GM23338 (cell line): ENCODE measurements at regions not wholly inside any gene's neighbourhood (a gene's known extent, or its start where the extent isn't known, plus 50 kb on each side); places are given as distances from the start of the nearest gene placed in this dataset.

Source experiments
- ATAC-seq: fragments of 200-7000 bp; cut with Tn5 transposase; 3 replicates; pipeline ENCODE4 v1.9.1; 2020
- DNase-seq: peaks from one replicate; pipeline ENCODE4 v3.0.0-alpha.2; 2015; ENCODE audit warnings: low spot score
- H2AFZ ChIP-seq: fragments of 200-600 bp; sonication (generic); 2 replicates; pipeline ENCODE4 v1.8.0; 2016; ENCODE audit warnings: antibody characterized with exemption, mild to moderate bottlenecking, moderate library complexity
- H3F3A ChIP-seq: fragments of 200-600 bp; sonication (generic); replicated peaks from 2 replicates; pipeline ENCODE4 v1.8.0; 2017; ENCODE audit warnings: antibody characterized with exemption, mixed run types, low read depth
- H3K27ac ChIP-seq: fragments of 200-600 bp; sonication (generic); 2 replicates; pipeline ENCODE4 v1.6.1; 2016; ENCODE audit warnings: low read depth
- H3K27me3 ChIP-seq: fragments of 200-600 bp; sonication (generic); 2 replicates; pipeline ENCODE4 v1.8.0; 2016; ENCODE audit warnings: mild to moderate bottlenecking, mixed run types, moderate library complexity; ENCODE audit not compliant: insufficient read depth
- H3K36me3 ChIP-seq: fragments of 200-600 bp; sonication (generic); 2 replicates; pipeline ENCODE4 v1.8.0; 2016; ENCODE audit warnings: mild to moderate bottlenecking; ENCODE audit not compliant: insufficient read depth
- H3K4me1 ChIP-seq: fragments of 200-600 bp; sonication (generic); 2 replicates; pipeline ENCODE4 v1.8.0; 2016; ENCODE audit warnings: mild to moderate bottlenecking, moderate library complexity; ENCODE audit not compliant: insufficient read depth
- H3K4me2 ChIP-seq: fragments of 200-600 bp; sonication (generic); 2 replicates; pipeline ENCODE4 v1.7.1; 2017; ENCODE audit warnings: mixed run types
- H3K4me3 ChIP-seq: fragments of 200-600 bp; sonication (generic); 2 replicates; pipeline ENCODE4 v1.6.1; 2016; ENCODE audit warnings: mixed run types
- H3K79me2 ChIP-seq: fragments of 200-600 bp; sonication (generic); replicated peaks from 2 replicates; pipeline ENCODE4 v1.8.0; 2017; ENCODE audit warnings: mild to moderate bottlenecking; ENCODE audit not compliant: insufficient read depth
- H3K9me2 ChIP-seq: fragments of 200-600 bp; sonication (generic); 2 replicates; pipeline ENCODE4 v1.8.0; 2017; ENCODE audit not compliant: insufficient read depth
- H4K20me1 ChIP-seq: fragments of 200-600 bp; sonication (generic); replicated peaks from 2 replicates; pipeline ENCODE4 v1.8.0; 2017; ENCODE audit warnings: mild to moderate bottlenecking; ENCODE audit not compliant: insufficient read depth
- H3K27ac Mint-ChIP-seq: 2 replicates; pipeline ENCODE4 v1.8.0; 2020; ENCODE audit warnings: inconsistent platforms, mild to moderate bottlenecking, moderate library complexity, mixed read lengths
- H3K27me3 Mint-ChIP-seq: 3 replicates; pipeline ENCODE4 v1.8.0; 2022; ENCODE audit warnings: low read depth, mild to moderate bottlenecking, moderate library complexity, mixed read lengths, inconsistent platforms; ENCODE audit not compliant: insufficient read depth, poor library complexity
- H3K36me3 Mint-ChIP-seq: 3 replicates; pipeline ENCODE4 v1.8.0; 2021; ENCODE audit warnings: low read depth, mild to moderate bottlenecking, inconsistent platforms, moderate library complexity, mixed read lengths
- H3K4me1 Mint-ChIP-seq: 3 replicates; pipeline ENCODE4 v1.8.0; 2020; ENCODE audit warnings: mild to moderate bottlenecking, inconsistent platforms, mixed read lengths
- H3K4me3 Mint-ChIP-seq: 3 replicates; pipeline ENCODE4 v1.8.0; 2021; ENCODE audit warnings: moderate library complexity, mild to moderate bottlenecking, inconsistent platforms, mixed read lengths
- H3K9me3 Mint-ChIP-seq: 3 replicates; pipeline ENCODE4 v1.8.0; 2020; ENCODE audit warnings: moderate library complexity, mild to moderate bottlenecking, inconsistent platforms, mixed read lengths
- EZH2 ChIP-seq: fragments of 200-600 bp; sonication (generic); IDR thresholded peaks from one replicate; pipeline ENCODE4 v1.8.0; 2017; ENCODE audit warnings: antibody characterized with exemption, mild to moderate bottlenecking, low read depth; ENCODE audit not compliant: unreplicated experiment
- EZH2phosphoT487 ChIP-seq: fragments of 200-600 bp; sonication (generic); IDR thresholded peaks from one replicate; pipeline ENCODE4 v1.8.1; 2018; ENCODE audit warnings: antibody characterized with exemption; ENCODE audit not compliant: unreplicated experiment
- POLR2AphosphoS5 ChIP-seq: IDR thresholded peaks from 2 replicates; pipeline ENCODE4 v1.6.1; 2016; ENCODE audit warnings: antibody characterized with exemption, low read depth
- REST ChIP-seq: IDR thresholded peaks from one replicate; pipeline ENCODE4 v1.6.1; 2018; ENCODE audit warnings: antibody characterized with exemption; ENCODE audit not compliant: unreplicated experiment
- ZNF331 ChIP-seq: fragments of 250-450 bp; sonication (Bioruptor Pico); IDR thresholded peaks from 2 replicates; pipeline ENCODE4 v1.5.0; 2020; ENCODE audit warnings: low read depth, mild to moderate bottlenecking, moderate library complexity
- ZNF462 ChIP-seq: fragments of 250-450 bp; sonication (Bioruptor Pico); IDR thresholded peaks from 2 replicates; pipeline ENCODE4 v1.5.0; 2020; ENCODE audit warnings: mild to moderate bottlenecking, moderate library complexity

- TF ChIP-seq ZNF462 (no peak), POLR2AphosphoS5 (no peak)
These were observed 84.5 kb upstream of the ABCC4 start (continued) for GRCh38 chr13:95385798-95386197.

- ATAC-seq, result no peak
- H3K9me3 Mint-ChIP-seq, result peaks cover 14% of the 10 kb centered on the region; the same call in 2 of the 3 replicates
- no peak for DNase-seq
- H3K27ac Mint-ChIP-seq, result no peak overlapping the region
- H3K27ac ChIP-seq, result no peak overlapping the region
- no peaks in the 10 kb centered on the region for H3K27me3 ChIP-seq
- peaks cover 9% of the 10 kb centered on the region; the same call in 1 of the 2 replicates for H3K9me2 ChIP-seq
- H3K79me2 ChIP-seq, result no peaks in the 10 kb centered on the region
- no peak overlapping the region for H2AFZ ChIP-seq
- peaks cover 3% of the 10 kb centered on the region; the same call in 2 of the 3 replicates for H3K36me3 Mint-ChIP-seq
- no peak overlapping the region for H3K4me2 ChIP-seq
- H3K27me3 Mint-ChIP-seq, result peaks cover 4% of the 10 kb centered on the region
- H3K4me3 Mint-ChIP-seq, result no peak overlapping the region
- H3K36me3 ChIP-seq, result no peaks in the 10 kb centered on the region
- H3K4me1 ChIP-seq, result no peaks in the 10 kb centered on the region
- H3F3A ChIP-seq, result no peaks in the 10 kb centered on the region
- no peak overlapping the region for H3K4me3 ChIP-seq
- no peaks in the 10 kb centered on the region for H4K20me1 ChIP-seq
- no peaks in the 10 kb centered on the region for H3K4me1 Mint-ChIP-seq
- TF ChIP-seq REST (no peak), ZNF462 (no peak), ZNF331 (no peak), EZH2phosphoT487 (no peak), EZH2 (no peak)
These were observed 85.1 kb upstream of the ABCC4 start for GRCh38 chr13:95386370-95386769.
